ENCODE measurements at regions not wholly inside any gene's neighbourhood (a gene's known extent, or its start where the extent isn't known, plus 50 kb on each side); places are given as distances from the start of the nearest gene placed in this dataset.

- TF ChIP-seq ZNF282 (CRISPR knock-in tag; IDR thresholded peaks at IDR 0.05) (no peak), TRIM25 (IDR thresholded peaks at IDR 0.05; ENCODE audit: borderline replicate concordance) (no peak), TAF15 (IDR thresholded peaks at IDR 0.05; ENCODE audit: low read depth, low read length) (no peak), CBX8 (IDR thresholded peaks at IDR 0.05; ENCODE audit: borderline replicate concordance, extremely low read depth, low read depth, low read length, poor library complexity, severe bottlenecking) (no peak), GTF2A2 (tag; IDR thresholded peaks at IDR 0.05) (no peak), BACH1 (tag; IDR thresholded peaks at IDR 0.05) (peak; percentile 53; the same call in 1 of the 2 replicates), ARID1B (IDR thresholded peaks at IDR 0.05) (peak; percentile 63), CHCHD3 (CRISPR knock-in tag; IDR thresholded peaks at IDR 0.05) (no peak), ILF3 (IDR thresholded peaks at IDR 0.05; ENCODE audit: borderline replicate concordance) (no peak), HMG20A (CRISPR knock-in tag; conservative IDR thresholded peaks at IDR 0.05) (no peak), SIRT6 (IDR thresholded peaks at IDR 0.05; ENCODE audit: low read depth, low read length) (no peak), BCLAF1 (IDR thresholded peaks at IDR 0.05; ENCODE audit: borderline replicate concordance in 1 of 2, control insufficient read depth in 1 of 2, low read depth in 2 of 2, low read length in 1 of 2) (no peak), FOXO4 (CRISPR knock-in tag; IDR thresholded peaks at IDR 0.05) (no peak), CREB5 (CRISPR knock-in tag; IDR thresholded peaks at IDR 0.05) (no peak), RBFOX2 (IDR thresholded peaks at IDR 0.05; ENCODE audit: low read depth, low read length) (peak; percentile 58), CHD4 (IDR thresholded peaks at IDR 0.05; ENCODE audit: insufficient read depth, insufficient replicate concordance, low read depth, low read length, poor library complexity, severe bottlenecking) (no peak), PHTF2 (CRISPR knock-in tag; IDR thresholded peaks at IDR 0.05) (no peak), TCF7L2 (IDR thresholded peaks at IDR 0.05; ENCODE audit: low read depth, low read length) (no peak), CBFB (CRISPR knock-in tag; IDR thresholded peaks at IDR 0.05) (no peak), CXXC5 (CRISPR knock-in tag; IDR thresholded peaks at IDR 0.05) (peak; percentile 61), PYGO2 (tag; IDR thresholded peaks at IDR 0.05) (peak; percentile 24; the same call in 1 of the 2 replicates), ZNF699 (CRISPR knock-in tag; IDR thresholded peaks at IDR 0.05; ENCODE audit: insufficient replicate concordance) (no peak)
These were observed 304.4 kb upstream of the LYZL1 start (continued) for GRCh38 chr10:28984431-28984830.
